OCI-LY1 (cell line): ENCODE measurements at regions not wholly inside any gene's neighbourhood (a gene's known extent, or its start where the extent isn't known, plus 50 kb on each side); places are given as distances from the start of the nearest gene placed in this dataset.

Experiments
- CTCF ChIP-seq: fragments of 200-600 bp; sonication (generic), shearing (Covaris generic); IDR thresholded peaks from 2 replicates; pipeline ENCODE4 v1.5.1; 2017; ENCODE audit warnings: mild to moderate bottlenecking, antibody characterized with exemption, low read length, moderate library complexity, mixed read lengths
- EZH2 ChIP-seq: fragments of 200-600 bp; sonication (generic), shearing (Covaris generic); IDR thresholded peaks from 2 replicates; pipeline ENCODE4 v1.8.0; 2017; ENCODE audit warnings: borderline replicate concordance, mixed run types, mild to moderate bottlenecking, antibody characterized with exemption, low read length, moderate library complexity, mixed read lengths

GRCh38 chr14:54325766-54326165 is 71.0 kb upstream of the CDKN3 start:
- TF ChIP-seq CTCF (no peak), EZH2 (no peak)
